ENCODE measurements at regions not wholly inside any gene's neighbourhood (a gene's known extent, or its start where the extent isn't known, plus 50 kb on each side); places are given as distances from the start of the nearest gene placed in this dataset.

GRCh38 chr18:24919181-24919797, 432.7 kb downstream of the ZNF521 start:
- no peak overlapping the region for H3K27ac Mint-ChIP-seq
- no peaks in the 10 kb centered on the region for H3K9me3 ChIP-seq (ENCODE audit: control insufficient read depth, insufficient read depth, low read length)
- WGBS (ENCODE audit: insufficient coverage), result 93% methylated on average over 10 of the region's 10 CpGs
- no peaks in the 10 kb centered on the region for H3K27me3 ChIP-seq (ENCODE audit: control insufficient read depth, insufficient read depth, low read length)
- H3K4me1 ChIP-seq (ENCODE audit: control insufficient read depth, insufficient read depth, low read length), result no peaks in the 10 kb centered on the region
- H3K9me3 Mint-ChIP-seq, result no peaks in the 10 kb centered on the region
- H3K4me3 Mint-ChIP-seq, result no peak overlapping the region
- no peaks in the 10 kb centered on the region for H3K4me1 Mint-ChIP-seq
- H3K36me3 Mint-ChIP-seq, result no peaks in the 10 kb centered on the region
- DNase-seq, result no peak
- H3K27ac ChIP-seq (ENCODE audit: low read length), result no peak overlapping the region
- no peak overlapping the region for H3K4me3 ChIP-seq (ENCODE audit: low read length)
- no peak for ATAC-seq
- no peaks in the 10 kb centered on the region for H3K36me3 ChIP-seq (ENCODE audit: control insufficient read depth, insufficient read depth, low read length)
- intact Hi-C loops (cut with micrococcal nuclease), result no loop called here
- no peak for TF ChIP-seq CTCF (IDR thresholded peaks at IDR 0.05)
- H3K27me3 Mint-ChIP-seq (ENCODE audit: low read depth in 2 of 2), result peaks cover 0 to 4% of the 10 kb centered on the region in 2 donors

- intact Hi-C loops (cut with micrococcal nuclease), result no loop called here
- Histone ChIP-seq H3K4me1 (ENCODE audit: control insufficient read depth, insufficient read depth, low read length) (no peaks in the 10 kb centered on the region), H3K27ac (ENCODE audit: low read length) (no peak overlapping the region), H3K27me3 (ENCODE audit: control insufficient read depth, insufficient read depth, low read length) (no peaks in the 10 kb centered on the region), H3K9me3 (ENCODE audit: control insufficient read depth, insufficient read depth, low read length) (no peaks in the 10 kb centered on the region), H3K4me3 (ENCODE audit: low read length) (no peak overlapping the region), H3K36me3 (ENCODE audit: control insufficient read depth, insufficient read depth, low read length) (no peaks in the 10 kb centered on the region)
- no peaks in the 10 kb centered on the region for H3K9me3 Mint-ChIP-seq
- no peak for TF ChIP-seq CTCF (IDR thresholded peaks at IDR 0.05)
- no peaks in the 10 kb centered on the region for H3K36me3 Mint-ChIP-seq
- 29% methylated on average over 3 of the region's 4 CpGs for WGBS (ENCODE audit: insufficient coverage)
- ATAC-seq (no peak), DNase-seq (no peak)
- no peaks in the 10 kb centered on the region for H3K27me3 Mint-ChIP-seq (ENCODE audit: low read depth in 2 of 2)
- H3K4me3 Mint-ChIP-seq, result no peak overlapping the region
- H3K27ac Mint-ChIP-seq, result no peak overlapping the region
- no peaks in the 10 kb centered on the region for H3K4me1 Mint-ChIP-seq
Observed at GRCh38 chr18:24922491-24922890, 429.5 kb downstream of the ZNF521 start.

- Mint-ChIP-seq H3K4me1 (no peaks in the 10 kb centered on the region), H3K27ac (no peak overlapping the region), H3K4me3 (no peak overlapping the region), H3K9me3 (no peaks in the 10 kb centered on the region), H3K27me3 (ENCODE audit: low read depth in 2 of 2) (no peaks in the 10 kb centered on the region), H3K36me3 (no peaks in the 10 kb centered on the region)
- Histone ChIP-seq H3K27ac (ENCODE audit: low read length) (no peak overlapping the region), H3K4me3 (ENCODE audit: low read length) (no peak overlapping the region), H3K27me3 (ENCODE audit: control insufficient read depth, insufficient read depth, low read length) (no peaks in the 10 kb centered on the region), H3K4me1 (ENCODE audit: control insufficient read depth, insufficient read depth, low read length) (peaks cover under 1% of the 10 kb centered on the region), H3K9me3 (ENCODE audit: control insufficient read depth, insufficient read depth, low read length) (no peaks in the 10 kb centered on the region), H3K36me3 (ENCODE audit: control insufficient read depth, insufficient read depth, low read length) (no peaks in the 10 kb centered on the region)
- no peak for TF ChIP-seq CTCF (IDR thresholded peaks at IDR 0.05)
- intact Hi-C loops (cut with micrococcal nuclease), result no loop called here
- ATAC-seq (no peak), DNase-seq (no peak)
- 0% methylated on average over 1 of the region's 1 CpG for WGBS (ENCODE audit: insufficient coverage)
Observed at GRCh38 chr18:24923138-24923537, 428.8 kb downstream of the ZNF521 start.

GRCh38 chr18:24924066-24924716, 427.8 kb downstream of the ZNF521 start:
- H3K27me3 Mint-ChIP-seq (ENCODE audit: low read depth in 2 of 2), result no peaks in the 10 kb centered on the region
- no peak for TF ChIP-seq CTCF (IDR thresholded peaks at IDR 0.05)
- Histone ChIP-seq H3K36me3 (ENCODE audit: control insufficient read depth, insufficient read depth, low read length) (no peaks in the 10 kb centered on the region), H3K4me3 (ENCODE audit: low read length) (no peak overlapping the region), H3K9me3 (ENCODE audit: control insufficient read depth, insufficient read depth, low read length) (no peaks in the 10 kb centered on the region), H3K4me1 (ENCODE audit: control insufficient read depth, insufficient read depth, low read length) (peaks cover 3% of the 10 kb centered on the region), H3K27me3 (ENCODE audit: control insufficient read depth, insufficient read depth, low read length) (no peaks in the 10 kb centered on the region), H3K27ac (ENCODE audit: low read length) (no peak overlapping the region)
- no peak for DNase-seq
- H3K27ac Mint-ChIP-seq, result no peak overlapping the region
- WGBS (ENCODE audit: insufficient coverage), result 91% methylated on average over 12 of the region's 12 CpGs
- H3K4me1 Mint-ChIP-seq, result peaks cover 0 to 4% of the 10 kb centered on the region in 2 donors
- H3K36me3 Mint-ChIP-seq, result no peaks in the 10 kb centered on the region
- no peak for ATAC-seq
- H3K4me3 Mint-ChIP-seq, result no peak overlapping the region
- no peaks in the 10 kb centered on the region for H3K9me3 Mint-ChIP-seq
- intact Hi-C loops (cut with micrococcal nuclease), result no loop called here
